SK-N-DZ (cell line): ENCODE measurements at regions not wholly inside any gene's neighbourhood (a gene's known extent, or its start where the extent isn't known, plus 50 kb on each side); places are given as distances from the start of the nearest gene placed in this dataset.
"Not testable (repeated sequence)": the region's sequence is repeated elsewhere in the genome, so short reads cannot be mapped to it uniquely, and the experiment has no call there.

Experiments
- DNase-seq: peaks from one replicate; pipeline ENCODE4 v3.0.0-alpha.2; 2015; ENCODE audit warnings: low spot score

DNA sequence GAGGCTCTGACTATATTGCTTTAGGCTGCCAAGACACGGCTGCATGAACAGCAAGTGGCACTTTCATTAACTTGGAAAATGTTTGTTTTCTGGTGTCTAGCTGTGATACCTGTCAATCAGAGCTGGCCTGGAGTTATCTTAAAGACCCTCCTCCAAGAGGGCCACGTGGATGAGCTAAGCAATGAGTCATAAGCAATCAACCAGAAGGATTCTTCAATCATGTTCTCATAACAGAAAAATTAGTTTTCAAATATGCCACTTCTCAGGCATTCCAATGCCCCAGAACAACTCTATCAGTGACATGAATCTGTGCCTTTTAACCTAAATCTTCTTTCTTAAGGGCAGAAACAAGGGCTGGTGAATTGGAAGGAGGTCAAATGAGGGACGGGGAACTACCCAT is 283.0 kb downstream of the HTR1B start:
- no peak for DNase-seq

DNA sequence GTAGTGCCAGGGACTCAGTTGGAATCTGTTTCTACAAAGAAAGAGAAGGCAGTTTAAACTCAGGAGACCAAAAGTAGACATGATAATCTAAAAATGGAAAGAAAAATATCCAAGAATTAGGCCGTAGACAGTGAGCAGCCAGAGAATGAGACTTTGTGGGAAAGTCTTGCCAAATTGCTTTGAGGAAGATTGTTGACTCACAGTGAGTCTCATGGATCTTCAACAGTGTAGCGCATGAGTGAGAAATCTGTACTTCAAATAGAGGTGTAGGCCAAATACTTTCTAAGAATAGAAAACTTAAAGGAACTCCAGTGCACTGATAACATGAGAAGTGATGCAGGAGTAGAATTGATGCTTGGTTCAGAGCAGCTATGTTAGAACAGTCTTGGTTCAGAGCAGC is 284.5 kb downstream of the HTR1B start:
- DNase-seq: no peak

DNA sequence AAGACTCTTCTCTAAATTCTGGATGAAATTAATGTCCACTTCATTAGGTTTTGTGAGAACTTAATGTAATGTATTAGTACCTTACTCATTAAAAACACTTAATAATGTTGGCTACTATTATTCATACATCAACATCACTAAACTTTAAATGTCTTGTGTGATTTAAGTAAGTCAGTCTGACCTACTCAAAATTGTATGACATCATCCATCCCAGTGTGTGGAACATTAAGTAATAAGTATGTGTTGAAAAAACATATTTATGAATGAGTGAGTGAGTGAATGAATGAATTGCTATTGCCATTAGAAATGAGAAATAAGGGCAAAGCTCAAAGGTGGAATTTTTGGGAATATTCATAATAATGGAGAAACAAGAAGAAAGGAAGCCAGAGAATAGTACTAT is 285.8 kb downstream of the HTR1B start:
- no peak for DNase-seq

DNA sequence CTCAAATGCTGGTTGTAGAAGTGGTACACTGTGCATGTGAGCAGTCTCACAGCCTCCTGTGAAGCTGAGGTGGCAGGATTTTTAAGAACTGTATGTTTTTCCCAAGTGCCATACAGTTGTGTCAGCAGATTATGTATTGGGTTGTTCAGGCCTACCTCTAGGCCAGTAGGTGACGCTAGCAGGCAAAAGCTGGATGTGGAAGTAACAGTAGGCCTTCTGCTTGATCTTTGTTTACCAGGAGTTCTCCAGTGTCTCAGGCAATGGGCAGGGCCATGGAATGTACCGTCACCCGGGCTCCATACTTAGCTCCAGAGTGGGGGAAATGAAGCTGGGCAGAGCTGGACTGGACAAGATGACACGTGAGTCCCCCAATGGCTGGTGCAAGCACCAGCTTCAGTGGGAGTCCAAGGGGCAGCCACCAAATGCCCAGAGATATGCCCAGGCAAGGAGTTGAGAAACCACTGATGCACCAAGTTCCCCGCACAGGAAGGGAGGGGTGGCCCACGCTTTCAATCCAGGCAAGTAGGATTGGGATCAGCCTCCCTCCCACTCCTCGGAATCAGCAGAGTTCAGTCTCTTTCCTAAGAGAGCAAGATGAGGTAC is 289.7 kb downstream of the HTR1B start:
- DNase-seq: no peak

DNA sequence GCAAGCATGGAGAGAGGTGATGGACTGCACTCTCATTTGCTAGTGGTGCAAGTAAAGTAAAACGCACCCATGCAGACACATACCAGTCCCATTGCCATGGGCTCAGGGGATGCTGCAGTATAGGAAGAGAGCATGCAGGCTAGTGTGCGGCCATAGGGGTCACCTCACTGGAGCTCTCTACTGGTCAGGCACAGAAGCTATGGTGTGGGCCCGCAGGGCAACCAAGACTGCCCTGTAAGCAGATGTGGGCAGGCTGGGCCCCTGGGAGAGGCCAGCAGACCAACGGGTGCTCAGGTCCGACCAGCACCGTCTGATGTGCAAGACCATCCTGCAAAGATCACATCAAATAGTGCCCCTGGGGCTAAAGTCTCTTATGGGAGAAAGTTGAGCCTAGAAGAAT is 290.7 kb downstream of the HTR1B start:
- no peak for DNase-seq

DNA sequence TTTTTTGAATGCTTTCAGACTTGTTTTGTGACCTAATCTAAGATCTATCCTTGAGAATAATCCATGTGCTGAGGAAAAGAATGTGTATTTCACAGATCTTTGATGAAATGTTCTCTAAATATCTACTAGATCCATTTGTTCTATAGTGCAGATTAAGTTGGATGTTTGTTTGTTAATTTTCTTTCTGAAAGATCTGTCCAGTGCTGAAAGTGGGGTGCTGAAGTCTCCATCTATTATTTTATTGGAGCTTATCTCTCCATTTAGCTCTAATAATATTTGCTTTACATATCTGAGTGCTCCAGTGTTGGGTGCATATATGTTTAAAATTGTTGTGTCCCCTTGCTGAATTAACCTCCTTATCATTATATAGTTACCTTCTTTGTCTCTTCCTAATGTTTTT is 303.6 kb downstream of the HTR1B start:
- no peak for DNase-seq

DNA sequence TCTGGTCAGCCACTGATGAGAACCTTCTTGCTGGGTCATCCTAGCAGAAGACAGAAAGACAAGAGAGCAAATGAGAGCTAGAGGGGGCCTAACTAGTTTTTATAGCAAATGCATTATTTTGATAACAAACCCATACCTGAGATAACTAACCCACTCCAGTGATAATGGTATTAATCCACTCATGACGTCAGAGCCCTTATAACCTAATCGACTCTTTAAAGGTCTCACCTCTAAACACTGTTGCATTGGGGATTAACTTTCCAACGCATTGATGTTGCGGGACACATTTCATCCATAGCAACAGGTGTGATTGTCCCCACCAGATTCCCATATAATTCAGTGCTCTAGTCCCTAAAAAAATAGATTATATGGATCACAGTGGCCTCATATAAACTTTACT is 312.1 kb downstream of the HTR1B start:
- DNase-seq: no peak

DNA sequence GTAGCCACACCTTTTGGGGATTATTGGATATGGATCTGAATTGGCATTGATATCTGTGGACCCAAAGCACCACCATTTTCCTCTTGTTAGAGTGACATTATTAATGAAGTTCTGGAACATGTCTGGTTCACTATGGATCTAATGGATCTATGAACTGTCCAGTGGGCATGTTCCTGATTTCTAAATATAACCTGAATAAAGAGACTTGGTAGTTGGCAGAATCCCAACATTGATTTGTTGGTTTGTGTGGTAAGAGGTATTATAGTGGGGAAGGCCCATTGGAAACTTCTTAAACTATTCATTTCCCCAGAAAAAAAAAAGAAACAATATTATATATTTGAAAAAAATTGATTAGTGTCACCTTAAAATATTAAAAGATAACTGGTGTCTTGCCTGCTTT is 312.6 kb downstream of the HTR1B start:
- no peak for DNase-seq

DNA sequence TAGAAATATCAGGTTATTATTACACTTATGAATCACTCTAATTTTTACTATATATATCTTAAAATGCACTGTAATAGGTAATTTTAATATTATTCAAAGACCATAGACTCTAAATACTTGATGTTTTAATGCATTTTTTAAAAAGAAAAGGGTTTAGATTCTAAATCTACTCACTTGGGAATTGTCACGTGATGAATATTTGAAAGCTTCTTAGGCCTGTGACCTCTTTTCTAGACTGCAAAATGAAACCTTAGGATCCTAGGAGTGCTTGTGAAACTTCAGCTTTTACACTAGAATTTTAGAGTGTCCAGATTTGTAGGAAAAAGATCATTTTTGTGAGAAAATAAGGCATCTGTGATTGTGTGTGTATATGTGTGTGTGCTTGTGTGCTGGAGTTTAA is 318.0 kb downstream of the HTR1B start:
- DNase-seq: no peak

DNA sequence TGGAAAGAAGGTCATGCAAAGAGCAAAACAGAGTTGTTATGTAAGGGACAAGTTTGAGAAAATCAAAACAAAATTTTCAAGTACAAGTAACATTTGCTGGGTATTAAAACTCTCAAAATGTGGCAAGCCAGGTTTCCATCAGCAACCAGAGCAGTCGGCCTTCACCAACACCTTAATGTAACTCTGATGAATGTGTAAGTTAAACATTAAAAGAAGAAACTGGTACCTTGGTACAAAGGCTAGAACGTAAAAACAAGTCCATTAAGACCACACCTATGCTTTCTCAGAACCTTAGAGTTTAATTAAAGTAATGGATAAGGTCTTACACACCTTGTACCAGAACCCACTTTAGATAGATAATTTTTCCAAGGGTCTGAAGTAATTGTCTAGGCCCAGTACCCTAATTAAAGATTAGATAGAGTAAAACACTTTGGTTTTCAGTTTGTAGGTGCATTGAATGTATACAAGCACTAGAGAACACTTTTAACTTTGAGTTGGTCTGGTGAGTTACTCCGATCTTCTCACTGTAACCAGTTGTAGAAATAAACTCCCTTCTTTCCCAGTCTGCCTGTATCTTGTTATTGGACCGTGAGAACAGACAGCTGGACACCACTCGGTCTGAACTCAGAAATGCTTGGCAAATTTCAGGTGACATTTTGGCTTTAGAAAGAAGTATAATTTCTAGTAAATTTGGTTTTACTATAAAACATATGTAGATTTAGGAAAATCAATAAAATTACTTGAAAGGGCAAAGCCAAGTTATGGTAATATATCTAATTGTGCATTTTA is 319.4 kb downstream of the HTR1B start:
- no peak for DNase-seq

DNA sequence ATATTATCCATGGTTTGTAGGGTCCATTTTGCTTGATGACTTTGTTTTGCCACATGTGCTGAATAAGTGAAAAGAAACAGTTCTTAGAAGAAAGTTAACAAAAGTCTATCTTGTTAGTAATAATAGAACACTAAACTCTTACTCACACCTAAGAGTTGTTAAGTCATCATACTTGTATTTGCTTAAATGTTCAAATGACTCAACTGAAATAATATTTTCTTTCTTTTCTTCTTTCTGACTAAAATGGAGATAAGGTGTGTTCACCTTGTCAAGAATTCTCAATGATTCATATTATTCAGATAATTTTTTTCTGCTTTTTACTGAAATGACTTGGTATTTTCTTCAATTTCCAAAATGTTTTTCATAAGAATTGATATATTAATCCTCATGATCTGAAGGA is 327.2 kb downstream of the HTR1B start:
- no peak for DNase-seq

DNA sequence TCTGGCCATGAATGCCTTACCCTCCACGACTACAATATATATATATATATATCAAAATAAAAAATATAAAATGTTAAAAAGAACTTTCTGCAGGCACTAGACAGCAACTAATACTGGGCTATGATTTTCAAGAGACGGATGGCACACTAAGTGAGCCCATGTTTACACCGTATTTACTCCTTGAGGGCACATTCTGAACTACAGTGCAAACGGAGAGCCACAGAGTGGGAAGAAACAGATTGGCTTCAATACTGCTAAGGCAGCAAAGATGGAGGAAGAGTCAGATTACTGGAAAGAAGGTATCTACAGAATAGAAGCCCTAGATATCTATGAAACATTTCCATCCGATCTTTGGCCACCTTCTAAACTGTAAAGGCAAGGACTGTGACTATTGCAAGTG is 330.3 kb downstream of the HTR1B start:
- DNase-seq: no peak

DNA sequence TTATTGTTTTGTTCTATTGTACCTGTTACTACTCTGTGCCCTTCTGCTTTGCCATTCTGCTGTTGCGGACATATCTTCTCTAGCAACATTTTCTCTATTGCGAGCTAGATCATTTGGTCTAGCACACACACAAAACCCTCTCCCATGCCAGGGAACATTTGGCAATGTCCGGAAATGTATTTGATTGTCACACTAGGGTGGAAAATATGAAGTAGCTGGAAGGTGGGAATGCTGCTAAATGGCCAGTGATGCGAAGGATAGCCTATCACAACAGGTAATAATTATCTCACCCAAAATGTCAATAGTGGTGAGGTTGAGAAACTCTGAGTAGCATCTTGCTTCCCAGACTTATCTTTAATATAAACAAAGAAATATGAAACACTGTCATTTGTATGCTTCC is 331.9 kb downstream of the HTR1B start:
- DNase-seq: no peak

DNA sequence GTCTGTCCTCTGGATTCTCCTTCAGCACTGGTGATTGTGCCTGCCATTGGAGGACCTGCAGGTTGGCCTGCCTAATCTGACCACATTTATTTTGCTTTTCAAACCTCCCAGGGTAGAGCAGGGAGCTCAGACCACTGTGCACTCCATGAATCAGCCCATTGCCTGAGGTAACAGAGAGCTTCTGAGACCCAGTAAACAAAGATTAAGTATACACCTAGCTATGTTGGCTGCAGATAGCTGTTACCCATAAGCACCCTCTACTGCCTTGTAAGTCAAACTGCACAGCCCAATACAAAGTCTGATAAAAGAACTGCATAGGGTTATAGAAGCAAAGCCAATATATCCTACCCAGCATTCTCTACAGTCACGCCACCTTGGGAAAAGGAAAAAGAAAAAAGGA is 338.7 kb downstream of the HTR1B start:
- DNase-seq: no peak

DNA sequence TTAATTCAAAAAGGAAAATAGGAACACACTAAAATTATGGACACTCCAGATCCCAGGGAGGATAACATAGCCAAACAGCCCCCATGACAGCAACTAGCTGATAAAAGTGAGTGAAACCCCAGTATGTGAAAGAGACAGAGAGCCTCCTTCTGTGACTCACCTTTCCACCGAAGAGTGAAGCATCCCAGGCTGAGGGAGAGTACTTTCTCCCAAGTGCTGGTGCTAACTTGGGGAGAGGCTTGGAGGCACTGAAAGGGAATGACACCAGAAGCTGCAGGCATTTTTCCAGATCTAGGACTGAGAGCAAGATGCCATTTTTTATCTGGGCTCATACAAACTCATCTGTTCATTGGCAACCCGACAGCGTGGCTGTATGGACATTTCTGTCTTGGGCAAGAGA is 339.8 kb downstream of the HTR1B start:
- DNase-seq: no peak

DNA sequence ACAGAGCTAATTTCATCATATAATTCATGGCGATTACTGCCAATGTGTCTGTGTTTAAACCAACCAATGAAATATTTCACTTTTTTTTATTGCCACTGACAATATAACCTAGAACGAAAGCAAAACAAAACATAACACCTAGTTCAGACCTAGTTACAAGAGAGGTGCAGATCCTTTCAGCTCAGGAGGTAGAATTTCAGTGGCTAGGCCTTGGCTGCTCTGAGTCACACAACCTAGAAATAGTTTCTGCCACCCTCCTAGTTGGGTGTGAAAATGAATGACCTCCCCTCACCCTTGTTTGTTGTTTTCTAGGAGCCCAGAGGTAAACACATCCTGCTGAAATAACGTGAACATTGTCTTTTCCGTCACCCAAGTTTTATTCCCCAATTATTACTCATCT is 356.3 kb downstream of the HTR1B start:
- DNase-seq: no peak

DNA sequence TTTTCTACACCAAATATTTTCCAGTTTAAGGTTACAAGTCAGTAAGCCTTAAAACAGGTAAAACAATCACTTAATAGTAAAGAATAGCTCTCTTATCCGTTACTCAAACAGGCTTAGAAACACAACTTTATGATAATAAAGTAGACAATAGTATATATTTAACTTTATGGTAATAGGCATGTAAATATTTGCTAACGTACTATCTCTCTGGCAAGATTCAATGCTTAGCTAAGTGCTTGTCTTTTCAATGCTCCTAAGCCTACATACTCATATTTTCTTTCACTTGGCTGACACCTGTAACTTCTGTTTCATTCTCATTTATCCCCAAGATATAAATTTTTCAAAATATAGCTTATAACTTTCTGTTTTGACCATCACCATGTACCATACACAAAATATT is 358.2 kb downstream of the HTR1B start:
- DNase-seq: no peak

DNA sequence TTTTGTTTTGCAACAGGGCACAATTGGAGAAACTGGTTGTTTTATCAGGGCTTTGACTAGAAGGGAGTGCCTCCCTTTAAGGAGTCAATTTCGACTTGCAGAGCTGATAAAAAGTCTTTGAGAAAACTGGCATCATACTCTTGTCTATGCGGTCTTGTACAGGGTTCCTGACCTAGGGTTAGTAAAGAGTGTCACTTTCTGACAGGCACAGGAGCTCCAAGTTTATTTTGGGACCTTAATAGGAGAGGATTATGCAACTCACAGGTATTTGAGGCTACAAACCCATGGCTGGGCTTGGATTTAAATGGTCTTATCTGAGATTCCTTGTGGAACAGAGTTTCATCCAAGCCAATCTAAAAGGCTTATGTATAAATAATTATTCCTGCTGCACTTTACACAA is 365.4 kb downstream of the HTR1B start:
- DNase-seq: no peak

DNA sequence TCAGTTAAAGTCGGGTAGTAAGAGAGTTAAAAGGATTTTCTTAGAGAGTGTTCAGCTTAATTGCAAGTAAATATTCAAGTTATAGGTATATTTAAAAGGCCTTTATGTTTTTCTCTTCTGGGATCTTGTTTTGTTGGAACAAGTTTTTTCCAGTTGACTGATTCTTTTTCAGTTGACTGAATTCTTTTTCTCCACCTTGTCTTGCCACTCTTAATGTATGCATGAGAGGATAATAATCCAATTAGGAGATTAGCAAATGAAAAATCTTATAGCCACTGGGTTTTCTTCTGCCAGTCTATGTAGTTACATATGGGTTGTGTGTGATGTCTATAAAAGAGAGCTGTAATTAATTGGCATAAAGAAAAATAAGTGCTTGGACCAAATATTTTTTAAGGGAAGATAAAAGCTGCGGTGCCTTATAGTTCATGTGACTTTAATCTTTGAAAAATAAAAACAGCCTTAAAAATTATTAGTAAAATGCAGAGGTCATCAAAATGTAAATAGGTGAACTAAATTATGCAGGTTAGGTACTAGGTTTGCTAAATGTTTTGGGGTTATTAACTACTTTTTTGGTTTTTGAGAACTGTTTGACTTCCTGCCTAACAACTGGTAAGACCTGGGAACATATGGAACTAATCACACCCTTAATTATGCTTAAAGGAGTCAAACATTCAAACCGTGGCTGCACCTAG is 367.2 kb downstream of the HTR1B start:
- DNase-seq: no peak

DNA sequence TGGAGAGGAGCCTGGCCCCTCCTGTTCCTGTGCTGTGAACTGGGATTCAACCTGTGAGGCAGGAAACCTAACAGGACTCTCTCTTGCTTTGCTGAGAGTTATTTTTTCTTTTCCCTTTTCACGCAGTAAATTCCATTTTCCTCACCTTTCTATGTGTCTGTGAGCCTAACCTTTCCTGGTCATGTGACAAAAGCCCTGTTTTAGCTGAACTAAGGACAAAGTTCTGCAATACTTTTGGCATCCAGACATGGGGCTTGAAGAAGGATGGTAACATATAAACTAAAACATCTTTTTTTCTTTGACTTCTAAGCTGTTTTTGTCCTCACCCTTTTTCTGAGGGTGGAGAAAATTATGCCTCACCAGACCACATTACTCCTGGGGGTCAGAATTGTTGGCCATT is 368.5 kb downstream of the HTR1B start:
- no peak for DNase-seq

DNA sequence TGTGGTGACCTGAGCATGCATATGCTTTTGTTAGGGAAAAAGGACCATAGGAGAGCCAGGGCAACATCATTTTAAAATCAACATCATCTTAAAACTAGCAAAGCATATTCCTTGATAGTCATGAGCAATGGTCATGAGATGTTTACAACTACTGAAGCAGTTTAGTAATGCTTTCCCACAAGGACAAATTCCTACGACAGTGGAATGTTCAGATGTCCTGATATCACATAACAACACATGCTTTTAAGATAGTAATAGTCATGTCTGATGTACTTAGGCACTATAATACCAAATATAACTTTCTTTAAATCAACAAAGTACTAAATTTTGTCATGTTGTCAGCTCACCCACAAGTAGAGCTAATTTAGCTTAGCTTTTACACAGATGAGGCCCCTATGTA is 370.3 kb downstream of the HTR1B start:
- DNase-seq: no peak

DNA sequence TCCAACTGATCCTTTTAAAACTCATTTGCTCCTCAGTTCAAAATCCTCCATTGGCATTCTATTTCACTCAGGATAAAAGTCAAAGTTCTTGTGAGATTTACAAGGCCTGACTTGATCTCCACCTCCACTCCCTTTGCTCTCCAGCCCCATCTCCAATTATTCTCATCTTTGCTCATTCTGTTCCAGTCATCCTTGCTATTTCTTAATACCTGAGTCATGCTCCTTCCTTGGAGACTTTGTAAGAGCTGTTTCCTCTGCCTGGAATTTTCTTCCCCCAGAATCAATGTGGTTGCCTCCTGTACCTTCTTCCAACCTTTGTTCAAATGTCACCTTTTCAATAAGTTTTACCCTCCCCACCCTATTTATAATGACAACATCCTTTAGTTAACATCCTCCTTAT is 373.5 kb downstream of the HTR1B start:
- DNase-seq: no peak

DNA sequence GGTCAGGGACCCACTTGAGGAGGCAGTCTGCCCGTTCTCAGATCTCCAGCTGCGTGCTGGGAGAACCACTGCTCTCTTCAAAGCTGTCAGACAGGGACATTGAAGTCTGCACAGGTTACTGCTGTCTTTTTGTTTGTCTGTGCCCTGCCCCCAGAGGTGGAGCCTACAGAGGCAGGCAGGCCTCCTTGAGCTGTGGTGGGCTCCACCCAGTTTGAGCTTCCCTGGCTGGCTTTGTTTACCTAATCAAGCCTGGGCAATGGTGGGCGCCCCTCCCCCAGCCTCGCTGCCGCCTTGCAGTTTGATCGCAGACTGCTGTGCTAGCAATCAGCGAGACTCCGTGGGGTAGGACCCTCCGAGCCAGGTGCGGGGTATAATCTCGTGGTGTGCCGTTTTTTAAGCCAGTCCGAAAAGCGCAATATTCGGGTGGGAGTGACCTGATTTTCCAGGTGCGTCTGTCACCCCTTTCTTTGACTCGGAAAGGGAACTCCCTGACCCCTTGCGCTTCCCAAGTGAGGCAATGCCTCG is 375.4 kb downstream of the HTR1B start:
- not testable (repeated sequence) for DNase-seq
